IMR-90 (cell line): ENCODE measurements at regions not wholly inside any gene's neighbourhood (a gene's known extent, or its start where the extent isn't known, plus 50 kb on each side); places are given as distances from the start of the nearest gene placed in this dataset.

Experiments
- ATAC-seq: fragments of 200-7000 bp; cut with Tn5 transposase; 2 replicates; pipeline ENCODE4 v1.9.1; 2020; ENCODE audit warnings: low read depth, mild to moderate bottlenecking, moderate library complexity
- BruUV-seq: library from RNA; stranded (reverse); fragments of 400-500 nt; replicated peaks from 2 replicates; lab custom pipeline; 2021; lab: Mats Ljungman, UMichigan
- CTCF ChIA-PET: fragments of 300-600 bp; formaldehyde crosslinking; extraction: SDS; loops from one replicate; lab custom pipeline; 2021; ENCODE audit warnings: antibody characterized with exemption; lab: Yijun Ruan, JAX
- POLR2A ChIA-PET: fragments of 300-600 bp; sonication (Branson Sonifier 250); formaldehyde crosslinking; loops from one replicate; lab custom pipeline; 2022; ENCODE audit warnings: antibody characterized with exemption; ENCODE audit not compliant: unreplicated experiment; lab: Charles Lee
- DNase-seq: peaks from one replicate; pipeline ENCODE4 v3.0.0; 2013
- H2AFZ ChIP-seq: replicated peaks from 2 replicates; pipeline ENCODE3; 2013; ENCODE audit warnings: low read length, mild to moderate bottlenecking; ENCODE audit not compliant: poor library complexity
- H2AK5ac ChIP-seq: 2 replicates; pipeline ENCODE4 v1.6.1; 2013; ENCODE audit warnings: low read depth, low read length, inconsistent platforms
- H2AK9ac ChIP-seq: replicated peaks from 2 replicates; pipeline ENCODE3; 2013; ENCODE audit warnings: mild to moderate bottlenecking, low read depth, low read length, moderate library complexity; ENCODE audit not compliant: poor library complexity
- H2BK120ac ChIP-seq: 2 replicates; pipeline ENCODE4 v1.6.1; 2013; ENCODE audit warnings: low read depth, low read length, inconsistent platforms
- H2BK15ac ChIP-seq: 3 replicates; pipeline ENCODE4 v1.6.1; 2013; ENCODE audit warnings: low read depth, low read length, inconsistent platforms
- H2BK20ac ChIP-seq: 2 replicates; pipeline ENCODE4 v1.6.1; 2013; ENCODE audit warnings: low read depth, mild to moderate bottlenecking, inconsistent platforms, low read length, moderate library complexity
- H2BK5ac ChIP-seq: 2 replicates; pipeline ENCODE4 v1.6.1; 2013; ENCODE audit warnings: mild to moderate bottlenecking, low read depth, low read length, inconsistent platforms; ENCODE audit not compliant: poor library complexity, severe bottlenecking
- H3K14ac ChIP-seq: replicated peaks from 2 replicates; pipeline ENCODE4 v1.6.1; 2013; ENCODE audit warnings: low read depth, low read length, inconsistent platforms
- H3K18ac ChIP-seq: 2 replicates; pipeline ENCODE4 v1.6.1; 2013; ENCODE audit warnings: low read depth, low read length, control low read depth
- H3K23ac ChIP-seq: 2 replicates; pipeline ENCODE4 v1.6.1; 2013; ENCODE audit warnings: low read depth, low read length, inconsistent platforms
- H3K27ac ChIP-seq: 2 replicates; pipeline ENCODE4 v1.5.1; 2013; ENCODE audit warnings: mild to moderate bottlenecking, control low read depth, low read length; ENCODE audit not compliant: insufficient read depth
- H3K27me3 ChIP-seq: 2 replicates; pipeline ENCODE4 v1.6.1; 2013; ENCODE audit warnings: low read length; ENCODE audit not compliant: control insufficient read depth, insufficient read depth
- H3K36me3 ChIP-seq: 2 replicates; pipeline ENCODE4 v1.6.1; 2013; ENCODE audit warnings: low read length, mixed read lengths; ENCODE audit not compliant: control insufficient read depth, insufficient read depth
- H3K4ac ChIP-seq: 2 replicates; pipeline ENCODE4 v1.6.1; 2013; ENCODE audit warnings: low read depth, low read length, inconsistent platforms
- H3K4me1 ChIP-seq: 2 replicates; pipeline ENCODE4 v1.6.1; 2013; ENCODE audit warnings: low read length, mixed read lengths; ENCODE audit not compliant: control insufficient read depth, insufficient read depth
- H3K4me2 ChIP-seq: 2 replicates; pipeline ENCODE4 v1.6.1; 2013; ENCODE audit warnings: low read depth, mild to moderate bottlenecking, control low read depth, low read length, moderate library complexity
- H3K4me3 ChIP-seq: 2 replicates; pipeline ENCODE4 v1.5.1; 2013; ENCODE audit warnings: low read depth, mild to moderate bottlenecking, control low read depth, low read length, moderate library complexity; ENCODE audit not compliant: insufficient read depth
- H3K56ac ChIP-seq: 2 replicates; pipeline ENCODE4 v1.6.1; 2013; ENCODE audit warnings: low read length, inconsistent platforms; ENCODE audit not compliant: insufficient read depth; ENCODE audit errors: extremely low read depth
- H3K79me1 ChIP-seq, 2 experiments: 2 replicates each; pipeline ENCODE4 v1.6.1; 2013; ENCODE audit warnings: low read length in 2 of 2, inconsistent platforms in 1 of 2, low read depth in 1 of 2
- H3K9ac ChIP-seq: 2 replicates; pipeline ENCODE4 v1.6.1; 2013; ENCODE audit warnings: low read depth, low read length, control low read depth
- H3K9me1 ChIP-seq: 2 replicates; pipeline ENCODE4 v1.6.1; 2013; ENCODE audit warnings: low read length, inconsistent platforms; ENCODE audit not compliant: insufficient read depth
- H3K9me3 ChIP-seq: 2 replicates; pipeline ENCODE4 v1.6.1; 2013; ENCODE audit warnings: low read length; ENCODE audit not compliant: control insufficient read depth, insufficient read depth
- H4K20me1 ChIP-seq: 2 replicates; pipeline ENCODE4 v1.6.1; 2013; ENCODE audit warnings: low read length, inconsistent platforms; ENCODE audit not compliant: insufficient read depth
- H4K5ac ChIP-seq: 2 replicates; pipeline ENCODE4 v1.6.1; 2013; ENCODE audit warnings: mild to moderate bottlenecking, low read depth, low read length, control low read depth
- H4K8ac ChIP-seq, 2 experiments: 2 replicates each; pipeline ENCODE4 v1.6.1; 2013; ENCODE audit warnings: low read depth in 2 of 2, low read length in 2 of 2, control low read depth in 1 of 2, inconsistent platforms in 1 of 2
- H4K91ac ChIP-seq: 2 replicates; pipeline ENCODE4 v1.6.1; 2013; ENCODE audit warnings: low read depth, low read length, inconsistent platforms; ENCODE audit not compliant: insufficient read depth
- CEBPB ChIP-seq: IDR thresholded peaks from 2 replicates; pipeline ENCODE4 v1.6.1; 2012; ENCODE audit warnings: low read depth, low read length, improper control_type of control experiment
- CHD1 ChIP-seq: IDR thresholded peaks from 2 replicates; pipeline ENCODE4 v1.6.1; 2012; ENCODE audit warnings: low read depth, low read length, improper control_type of control experiment
- CTCF ChIP-seq: conservative IDR thresholded peaks from 2 replicates; pipeline ENCODE4 v1.5.1; 2012; ENCODE audit warnings: mild to moderate bottlenecking, low read depth, low read length, improper control_type of control experiment
- FOS ChIP-seq: fragments of 150-350 bp; IDR thresholded peaks from 2 replicates; pipeline ENCODE4 v1.6.1; 2016; ENCODE audit warnings: low read depth, low read length
- MAFK ChIP-seq: IDR thresholded peaks from 2 replicates; pipeline ENCODE4 v1.6.1; 2012; ENCODE audit warnings: low read depth, low read length, improper control_type of control experiment
- NFE2L2 ChIP-seq: fragments of 150-350 bp; IDR thresholded peaks from 2 replicates; pipeline ENCODE4 v1.6.1; 2016; ENCODE audit warnings: low read depth, mild to moderate bottlenecking, low read length
- POLR2A ChIP-seq: IDR thresholded peaks from 2 replicates; pipeline ENCODE4 v1.6.1; 2012; ENCODE audit warnings: mild to moderate bottlenecking, low read depth, low read length
- USF2 ChIP-seq: fragments of 150-350 bp; IDR thresholded peaks from 2 replicates; pipeline ENCODE4 v1.6.1; 2017; ENCODE audit warnings: mild to moderate bottlenecking, antibody characterized with exemption, low read length, low read depth
- WGBS, 2 experiments: methylation state at CpG; one replicate each; pipeline versions ENCODE4 v1.1.5 to v1.1.7; 2013; ENCODE audit warnings: missing lambda C conversion rate in 2 of 2; ENCODE audit not compliant: insufficient read length in 1 of 2; ENCODE audit errors: extremely low coverage in 2 of 2; 5-methylcytosine and 5-hydroxymethylcytosine counted together
- dilution Hi-C: fragments of 300-500 bp; cut with HindIII; formaldehyde crosslinking; loops from one replicate; pipeline ENCODE4 v1.14.3; 2018; ENCODE audit warnings: low sequenced_read_pairs; ENCODE audit not compliant: unreplicated experiment
- in situ Hi-C: fragments of 300-500 bp; cut with MboI; formaldehyde crosslinking; loops from 3 replicates; pipeline ENCODE4 v1.14.3; 2019; ENCODE audit warnings: low sequenced_read_pairs, inconsistent platforms, mixed read lengths
- intact Hi-C: fragments of 100-400 bp; cut with micrococcal nuclease; formaldehyde crosslinking; loops from 2 replicates; pipeline ENCODE4 v1.10.0; 2022

- Histone ChIP-seq H2BK120ac (no peak overlapping the region), H4K20me1 (no peaks in the 10 kb centered on the region), H2AK9ac (no peak overlapping the region), H3K4me3 (no peak overlapping the region), H4K5ac (no peak overlapping the region), H2BK15ac (no peak overlapping the region), H3K4ac (no peak overlapping the region), H3K14ac (no peak overlapping the region), H3K9me3 (no peaks in the 10 kb centered on the region), H4K91ac (no peak overlapping the region), H3K9me1 (no peaks in the 10 kb centered on the region), H3K18ac (no peak overlapping the region), H3K4me2 (no peak overlapping the region), H3K23ac (no peak overlapping the region), H2AK5ac (no peak overlapping the region), H3K9ac (no peak overlapping the region), H3K4me1 (no peaks in the 10 kb centered on the region), H4K8ac (no peak overlapping the region), H3K27me3 (no peaks in the 10 kb centered on the region), H2BK5ac (no peak overlapping the region), H3K36me3 (no peaks in the 10 kb centered on the region), H2BK20ac (no peak overlapping the region), H2AFZ (no peak overlapping the region), H3K27ac (no peak overlapping the region), H3K56ac (no peak overlapping the region), H3K79me1 (no peaks in the 10 kb centered on the region)
- DNase-seq, result no peak
- no peak for ATAC-seq
- CTCF ChIA-PET, result no interaction called here
- intact Hi-C loops (no loop called here), dilution Hi-C loops (no loop called here), in situ Hi-C loops (no loop called here)
- no TSS peak for BruUV-seq
- POLR2A ChIA-PET, result no interaction called here
- TF ChIP-seq CHD1 (no peak), CTCF (no peak), MAFK (no peak), USF2 (no peak), POLR2A (no peak), CEBPB (no peak), NFE2L2 (no peak), FOS (no peak)
- 17% methylated on average over 1 of the region's 2 CpGs; no CpG with 5 or more reads in 1 of the 2 experiments for WGBS, 2 experiments
These were observed 106.0 kb downstream of the CAAP1 start for GRCh38 chr9:26786564-26786963.
